ENCODE measurements at regions not wholly inside any gene's neighbourhood (a gene's known extent, or its start where the extent isn't known, plus 50 kb on each side); places are given as distances from the start of the nearest gene placed in this dataset.

- Histone ChIP-seq H3K27me3 (ENCODE audit: control insufficient read depth, insufficient read depth, low read length) (peaks cover 2% of the 10 kb centered on the region), H3K4me3 (ENCODE audit: low read length) (no peak overlapping the region), H3K36me3 (ENCODE audit: control insufficient read depth, insufficient read depth, low read length) (no peaks in the 10 kb centered on the region), H3K27ac (ENCODE audit: low read length) (no peak overlapping the region), H3K4me1 (ENCODE audit: control insufficient read depth, insufficient read depth, low read length) (peaks cover 5% of the 10 kb centered on the region), H3K9me3 (ENCODE audit: control insufficient read depth, insufficient read depth, low read length) (no peaks in the 10 kb centered on the region)
- peaks cover 6 to 13% of the 10 kb centered on the region in 2 donors for H3K4me1 Mint-ChIP-seq
- no peaks in the 10 kb centered on the region for H3K36me3 Mint-ChIP-seq
- H3K27me3 Mint-ChIP-seq (ENCODE audit: low read depth in 2 of 2): peaks cover 37 to 39% of the 10 kb centered on the region in 2 donors
- H3K9me3 Mint-ChIP-seq: peaks cover 0 to 4% of the 10 kb centered on the region in 2 donors
- H3K27ac Mint-ChIP-seq: no peak overlapping the region
- WGBS (ENCODE audit: insufficient coverage): 96% methylated on average over 4 of the region's 4 CpGs
- TF ChIP-seq, protein P1, sequence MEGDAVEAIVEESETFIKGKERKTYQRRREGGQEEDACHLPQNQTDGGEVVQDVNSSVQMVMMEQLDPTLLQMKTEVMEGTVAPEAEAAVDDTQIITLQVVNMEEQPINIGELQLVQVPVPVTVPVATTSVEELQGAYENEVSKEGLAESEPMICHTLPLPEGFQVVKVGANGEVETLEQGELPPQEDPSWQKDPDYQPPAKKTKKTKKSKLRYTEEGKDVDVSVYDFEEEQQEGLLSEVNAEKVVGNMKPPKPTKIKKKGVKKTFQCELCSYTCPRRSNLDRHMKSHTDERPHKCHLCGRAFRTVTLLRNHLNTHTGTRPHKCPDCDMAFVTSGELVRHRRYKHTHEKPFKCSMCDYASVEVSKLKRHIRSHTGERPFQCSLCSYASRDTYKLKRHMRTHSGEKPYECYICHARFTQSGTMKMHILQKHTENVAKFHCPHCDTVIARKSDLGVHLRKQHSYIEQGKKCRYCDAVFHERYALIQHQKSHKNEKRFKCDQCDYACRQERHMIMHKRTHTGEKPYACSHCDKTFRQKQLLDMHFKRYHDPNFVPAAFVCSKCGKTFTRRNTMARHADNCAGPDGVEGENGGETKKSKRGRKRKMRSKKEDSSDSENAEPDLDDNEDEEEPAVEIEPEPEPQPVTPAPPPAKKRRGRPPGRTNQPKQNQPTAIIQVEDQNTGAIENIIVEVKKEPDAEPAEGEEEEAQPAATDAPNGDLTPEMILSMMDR (IDR thresholded peaks at IDR 0.05): no peak
- DNase-seq (no peak), ATAC-seq (no peak)
- H3K4me3 Mint-ChIP-seq: no peak overlapping the region
- intact Hi-C loops (cut with micrococcal nuclease): no loop called here
Measured at GRCh38 chr20:50328996-50329898, 138.6 kb downstream of the CEBPB start.

DNA sequence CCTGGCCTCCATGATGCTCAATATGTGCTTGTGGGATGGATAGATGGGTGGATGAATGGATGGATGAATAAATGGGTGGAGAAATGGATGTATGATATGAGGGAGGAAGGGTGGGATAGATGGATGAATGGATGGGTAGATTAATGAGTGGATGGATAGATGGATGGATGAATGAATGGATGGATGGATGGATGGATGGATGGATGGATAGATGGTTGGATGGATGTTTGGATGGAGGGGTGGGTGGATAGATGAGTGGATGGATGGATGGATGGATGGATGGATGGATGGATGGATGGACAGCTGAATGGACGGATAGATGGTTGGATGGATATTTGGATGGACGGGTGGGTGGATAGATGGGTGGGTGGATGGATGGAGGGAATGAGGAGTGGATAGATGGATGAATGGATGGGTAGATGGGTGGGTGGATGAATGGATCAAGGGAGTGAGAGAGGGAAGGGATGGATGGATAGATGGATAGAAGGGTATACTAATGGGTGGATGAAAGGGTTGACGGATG lies 139.4 kb downstream of the CEBPB start:
- TF ChIP-seq, protein P1 (IDR thresholded peaks at IDR 0.05): no peak
- H3K9me3 ChIP-seq (ENCODE audit: control insufficient read depth, insufficient read depth, low read length): no peaks in the 10 kb centered on the region
- no peak for ATAC-seq
- H3K27me3 ChIP-seq (ENCODE audit: control insufficient read depth, insufficient read depth, low read length): peaks cover 2% of the 10 kb centered on the region
- Mint-ChIP-seq H3K27me3 (ENCODE audit: low read depth in 2 of 2) (peaks cover 31 to 41% of the 10 kb centered on the region in 2 donors), H3K4me3 (no peak overlapping the region), H3K9me3 (peaks cover 0 to 4% of the 10 kb centered on the region in 2 donors), H3K4me1 (peaks cover 6 to 14% of the 10 kb centered on the region in 2 donors), H3K36me3 (no peaks in the 10 kb centered on the region), H3K27ac (peak overlapping the region in 1 of 2 donors; percentile 0)
- intact Hi-C loops (cut with micrococcal nuclease): no loop called here
- DNase-seq: no peak
- no peaks in the 10 kb centered on the region for H3K36me3 ChIP-seq (ENCODE audit: control insufficient read depth, insufficient read depth, low read length)
- no peak overlapping the region for H3K27ac ChIP-seq (ENCODE audit: low read length)
- 89% methylated on average over 3 of the region's 3 CpGs for WGBS (ENCODE audit: insufficient coverage)
- no peak overlapping the region for H3K4me3 ChIP-seq (ENCODE audit: low read length)
- H3K4me1 ChIP-seq (ENCODE audit: control insufficient read depth, insufficient read depth, low read length): peaks cover 5% of the 10 kb centered on the region

- DNase-seq (no peak), ATAC-seq (no peak)
- Histone ChIP-seq H3K27me3 (ENCODE audit: control insufficient read depth, insufficient read depth, low read length) (peaks cover 2% of the 10 kb centered on the region), H3K36me3 (ENCODE audit: control insufficient read depth, insufficient read depth, low read length) (no peaks in the 10 kb centered on the region), H3K9me3 (ENCODE audit: control insufficient read depth, insufficient read depth, low read length) (no peaks in the 10 kb centered on the region), H3K27ac (ENCODE audit: low read length) (no peak overlapping the region), H3K4me3 (ENCODE audit: low read length) (no peak overlapping the region), H3K4me1 (ENCODE audit: control insufficient read depth, insufficient read depth, low read length) (peaks cover 5% of the 10 kb centered on the region)
- Mint-ChIP-seq H3K4me1 (peaks cover 6 to 18% of the 10 kb centered on the region in 2 donors), H3K4me3 (no peak overlapping the region), H3K9me3 (peaks cover 0 to 4% of the 10 kb centered on the region in 2 donors), H3K27ac (peak overlapping the region in 1 of 2 donors; percentile 0), H3K27me3 (ENCODE audit: low read depth in 2 of 2) (peaks cover 24 to 39% of the 10 kb centered on the region in 2 donors), H3K36me3 (no peaks in the 10 kb centered on the region)
- 57% methylated on average over 17 of the region's 17 CpGs for WGBS (ENCODE audit: insufficient coverage)
- intact Hi-C loops (cut with micrococcal nuclease): no loop called here
- TF ChIP-seq, protein P1 (IDR thresholded peaks at IDR 0.05): no peak
Measured at GRCh38 chr20:50330504-50331313, 140.1 kb downstream of the CEBPB start.
